Endodermal cell (in vitro differentiated cells): ENCODE measurements at regions not wholly inside any gene's neighbourhood (a gene's known extent, or its start where the extent isn't known, plus 50 kb on each side); places are given as distances from the start of the nearest gene placed in this dataset.
"Not testable (repeated sequence)": the region's sequence is repeated elsewhere in the genome, so short reads cannot be mapped to it uniquely, and the experiment has no call there.

Experiments
- DNase-seq: peaks from one replicate; pipeline ENCODE4 v3.0.0-alpha.2; 2017
- H3K27ac ChIP-seq: 2 replicates; pipeline ENCODE4 v1.5.1; 2013; ENCODE audit warnings: mild to moderate bottlenecking, low read depth, low read length, moderate library complexity
- H3K27me3 ChIP-seq: 2 replicates; pipeline ENCODE4 v1.6.1; 2013; ENCODE audit warnings: mild to moderate bottlenecking, low read length, moderate library complexity; ENCODE audit not compliant: insufficient read depth, control insufficient read depth, poor library complexity, severe bottlenecking
- H3K36me3 ChIP-seq: 2 replicates; pipeline ENCODE4 v1.7.0; 2013; ENCODE audit warnings: mild to moderate bottlenecking, low read length, moderate library complexity; ENCODE audit not compliant: control insufficient read depth, insufficient read depth
- H3K4me1 ChIP-seq: one replicate; pipeline ENCODE4 v1.7.0; 2013; ENCODE audit warnings: low read length; ENCODE audit not compliant: control insufficient read depth, insufficient read depth
- H3K4me3 ChIP-seq: 2 replicates; pipeline ENCODE4 v1.5.1; 2013; ENCODE audit warnings: mild to moderate bottlenecking, low read length, moderate library complexity
- H3K9ac ChIP-seq: 2 replicates; pipeline ENCODE4 v1.6.1; 2013; ENCODE audit warnings: mild to moderate bottlenecking, low read length, moderate library complexity; ENCODE audit not compliant: poor library complexity, severe bottlenecking; ENCODE audit errors: extremely low read depth
- H3K9me3 ChIP-seq: 2 replicates; pipeline ENCODE4 v1.6.1; 2013; ENCODE audit warnings: mild to moderate bottlenecking, low read length, moderate library complexity; ENCODE audit not compliant: control insufficient read depth
- H3K27ac Mint-ChIP-seq: 2 replicates; pipeline ENCODE4 v1.8.0; 2020; ENCODE audit warnings: mixed read lengths
- H3K27me3 Mint-ChIP-seq: 2 replicates; pipeline ENCODE4 v1.8.0; 2021; ENCODE audit warnings: mild to moderate bottlenecking, mixed read lengths; ENCODE audit not compliant: insufficient read depth
- H3K36me3 Mint-ChIP-seq: 2 replicates; pipeline ENCODE4 v1.8.0; 2020; ENCODE audit warnings: low read depth, mixed read lengths
- H3K4me1 Mint-ChIP-seq: 2 replicates; pipeline ENCODE4 v1.8.0; 2020; ENCODE audit warnings: mixed read lengths
- H3K4me3 Mint-ChIP-seq: 2 replicates; pipeline ENCODE4 v1.8.0; 2020; ENCODE audit warnings: mild to moderate bottlenecking, moderate library complexity, mixed read lengths
- H3K9me3 Mint-ChIP-seq: 2 replicates; pipeline ENCODE4 v1.8.0; 2020; ENCODE audit warnings: mild to moderate bottlenecking, mixed read lengths
- WGBS, 2 experiments: methylation state at CpG; one replicate each; pipeline versions ENCODE4 v1.1.5 to v1.1.7; 2013; ENCODE audit warnings: missing lambda C conversion rate in 2 of 2, mixed read lengths in 1 of 2; ENCODE audit not compliant: insufficient coverage in 1 of 2, insufficient read length in 1 of 2; 5-methylcytosine and 5-hydroxymethylcytosine counted together

- H3K9me3 Mint-ChIP-seq, H3K27me3 ChIP-seq, H3K36me3 Mint-ChIP-seq, H3K27ac ChIP-seq, H3K4me1 Mint-ChIP-seq, H3K4me3 ChIP-seq, DNase-seq, H3K9ac ChIP-seq, H3K4me3 Mint-ChIP-seq, H3K4me1 ChIP-seq, H3K36me3 ChIP-seq, H3K27me3 Mint-ChIP-seq, H3K27ac Mint-ChIP-seq, H3K9me3 ChIP-seq: not testable (repeated sequence)
- WGBS, 2 experiments = no CpG with 5 or more reads among the region's 1 CpG
Observed at GRCh38 chr7:9919-10318, 182.5 kb upstream of the FAM20C start.

- H3K4me3 ChIP-seq, H3K4me1 ChIP-seq, H3K36me3 ChIP-seq, DNase-seq, H3K9ac ChIP-seq, H3K9me3 Mint-ChIP-seq, H3K4me3 Mint-ChIP-seq, H3K27me3 ChIP-seq, H3K9me3 ChIP-seq, H3K27me3 Mint-ChIP-seq, H3K4me1 Mint-ChIP-seq, H3K36me3 Mint-ChIP-seq, H3K27ac Mint-ChIP-seq, H3K27ac ChIP-seq: not testable (repeated sequence)
- 90% methylated on average over 3 of the region's 20 CpGs; no CpG with 5 or more reads in 1 of the 2 experiments for WGBS, 2 experiments
Observed at GRCh38 chr7:32565-33280, 159.6 kb upstream of the FAM20C start.

GRCh38 chr7:35121-35541 lies 157.2 kb upstream of the FAM20C start:
- not testable (repeated sequence) for H3K4me3 Mint-ChIP-seq, H3K9ac ChIP-seq, H3K9me3 ChIP-seq, H3K27ac Mint-ChIP-seq, H3K9me3 Mint-ChIP-seq, H3K27ac ChIP-seq, H3K36me3 Mint-ChIP-seq, H3K4me3 ChIP-seq, H3K36me3 ChIP-seq, H3K4me1 ChIP-seq, H3K4me1 Mint-ChIP-seq, H3K27me3 Mint-ChIP-seq, H3K27me3 ChIP-seq
- peak; percentile 46 for DNase-seq
- 93 to 100% methylated on average over 2 to 8 of the region's 9 CpGs for WGBS, 2 experiments

- H3K9me3 ChIP-seq, H3K4me3 ChIP-seq, H3K36me3 ChIP-seq, H3K4me1 ChIP-seq, H3K27me3 ChIP-seq, H3K9ac ChIP-seq, H3K36me3 Mint-ChIP-seq, H3K4me3 Mint-ChIP-seq, H3K27ac Mint-ChIP-seq, DNase-seq, H3K27me3 Mint-ChIP-seq, H3K9me3 Mint-ChIP-seq, H3K27ac ChIP-seq: not testable (repeated sequence)
- peaks cover 10% of the 10 kb centered on the region for H3K4me1 Mint-ChIP-seq
- WGBS, 2 experiments = no CpG with 5 or more reads among the region's 4 CpGs
Observed at GRCh38 chr7:36539-36938, 155.8 kb upstream of the FAM20C start.

- peaks cover 12% of the 10 kb centered on the region for H3K27me3 Mint-ChIP-seq
- not testable (repeated sequence) for H3K4me3 Mint-ChIP-seq, H3K36me3 Mint-ChIP-seq, H3K4me1 ChIP-seq, H3K27ac Mint-ChIP-seq, H3K9ac ChIP-seq, H3K9me3 Mint-ChIP-seq, H3K27ac ChIP-seq, H3K36me3 ChIP-seq, H3K9me3 ChIP-seq, H3K4me3 ChIP-seq, DNase-seq
- 81 to 94% methylated on average over 5 to 7 of the region's 10 CpGs for WGBS, 2 experiments
- peaks cover 10% of the 10 kb centered on the region for H3K4me1 Mint-ChIP-seq
- peaks cover 17% of the 10 kb centered on the region for H3K27me3 ChIP-seq
Observed at GRCh38 chr7:37656-38055, 154.7 kb upstream of the FAM20C start.

GRCh38 chr7:38444-38843 lies 153.9 kb upstream of the FAM20C start:
- not testable (repeated sequence) for H3K4me3 Mint-ChIP-seq, H3K36me3 ChIP-seq, H3K27ac ChIP-seq, H3K9ac ChIP-seq, H3K9me3 Mint-ChIP-seq, H3K4me1 ChIP-seq, DNase-seq, H3K36me3 Mint-ChIP-seq, H3K4me3 ChIP-seq, H3K27ac Mint-ChIP-seq, H3K9me3 ChIP-seq
- H3K27me3 Mint-ChIP-seq = peaks cover 18% of the 10 kb centered on the region
- peaks cover 25% of the 10 kb centered on the region for H3K27me3 ChIP-seq
- H3K4me1 Mint-ChIP-seq = peaks cover 10% of the 10 kb centered on the region
- WGBS, 2 experiments = no CpG with 5 or more reads among the region's 4 CpGs
